HG03460 (cell line): ENCODE measurements at regions not wholly inside any gene's neighbourhood (a gene's known extent, or its start where the extent isn't known, plus 50 kb on each side); places are given as distances from the start of the nearest gene placed in this dataset.
"Not testable (repeated sequence)": the region's sequence is repeated elsewhere in the genome, so short reads cannot be mapped to it uniquely, and the experiment has no call there.

Experiments used
- ATAC-seq: cut with Tn5 transposase; IDR thresholded peaks from one replicate; pipeline ENCODE4 v1.9.1; 2021; ENCODE audit not compliant: unreplicated experiment

GRCh38 chr7:10648289-10648688, 325.4 kb upstream of the PHF14 start:
- no peak for ATAC-seq

DNA sequence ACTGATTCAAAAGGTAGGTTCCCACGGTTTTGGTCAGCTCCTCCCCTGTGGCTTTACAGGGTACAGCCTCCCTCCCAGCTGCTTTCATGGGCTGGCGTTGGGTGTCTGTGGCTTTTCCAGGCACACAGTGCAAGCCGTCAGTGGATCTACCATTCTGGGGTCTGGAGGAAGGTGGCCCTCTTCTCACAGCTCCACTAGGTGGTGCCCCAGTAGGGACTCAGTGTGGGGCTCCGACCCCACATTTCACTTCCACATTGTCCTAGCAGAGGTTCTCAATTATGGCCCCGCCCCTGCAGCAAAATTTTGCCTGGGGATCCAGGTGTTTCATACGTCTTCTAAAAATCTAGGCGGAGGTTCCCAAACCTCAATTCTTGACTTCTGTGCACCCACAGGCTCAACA, 324.6 kb upstream of the PHF14 start:
- not testable (repeated sequence) for ATAC-seq

DNA sequence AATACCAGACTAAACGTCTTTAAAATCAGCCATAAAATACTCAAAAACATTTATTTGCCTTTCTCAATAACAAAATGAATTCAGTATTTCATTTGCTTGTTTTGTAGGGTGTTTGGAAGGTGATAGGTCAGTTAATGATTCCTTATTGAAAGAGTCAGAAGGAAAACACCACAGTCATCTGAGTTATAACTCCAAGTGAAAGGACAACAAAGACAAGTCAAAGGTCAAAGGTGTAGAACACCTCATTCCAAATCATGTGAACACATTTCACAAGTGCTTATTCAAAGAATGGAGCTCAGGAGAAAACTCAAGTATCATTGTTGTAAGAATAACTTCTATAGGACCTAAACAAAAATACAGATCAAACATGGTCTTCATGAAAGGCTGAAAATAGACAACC, 318.6 kb upstream of the PHF14 start:
- no peak for ATAC-seq

DNA sequence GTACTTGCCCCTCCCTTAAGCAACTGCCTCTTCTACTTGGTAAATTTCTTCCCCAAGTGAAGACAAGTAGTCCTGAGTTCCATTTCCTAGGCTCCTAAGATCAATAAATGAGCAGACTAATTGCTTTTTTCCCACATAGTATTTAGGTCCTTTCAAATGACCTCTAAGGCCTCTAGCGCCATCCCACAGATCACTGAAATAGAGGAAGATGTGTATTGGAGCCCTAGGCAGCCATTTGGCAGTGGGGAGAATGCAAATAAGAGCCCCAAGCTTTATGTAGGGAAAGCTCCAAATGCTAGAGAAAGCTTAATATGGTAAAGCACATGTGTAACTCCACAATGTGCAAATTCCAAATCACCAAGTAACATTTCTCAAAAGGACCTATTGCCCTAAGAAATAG, 316.5 kb upstream of the PHF14 start:
- no peak for ATAC-seq

DNA sequence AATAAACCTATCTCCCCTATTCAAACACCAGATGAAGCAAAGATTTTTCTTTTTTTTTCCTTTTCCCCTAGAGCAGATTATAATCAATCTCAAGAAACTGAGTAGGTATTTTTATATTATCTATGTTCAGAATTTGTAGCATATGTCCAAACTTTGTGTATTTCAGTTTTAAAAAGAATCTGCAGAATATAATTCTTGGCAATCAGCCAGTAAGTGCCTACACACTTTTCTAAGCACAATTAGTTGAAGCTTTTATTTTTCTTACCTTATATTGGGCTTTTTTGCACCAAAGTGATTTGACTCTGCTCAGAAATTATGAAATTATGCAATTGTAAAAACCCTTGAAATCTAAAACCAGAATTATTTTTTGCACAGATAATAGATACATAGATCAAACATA, 315.8 kb upstream of the PHF14 start:
- no peak for ATAC-seq

- no peak for ATAC-seq
Measured at GRCh38 chr7:10662491-10662890, 311.2 kb upstream of the PHF14 start.

GRCh38 chr7:10662982-10663884, 310.4 kb upstream of the PHF14 start:
- ATAC-seq, result peak; percentile 50

DNA sequence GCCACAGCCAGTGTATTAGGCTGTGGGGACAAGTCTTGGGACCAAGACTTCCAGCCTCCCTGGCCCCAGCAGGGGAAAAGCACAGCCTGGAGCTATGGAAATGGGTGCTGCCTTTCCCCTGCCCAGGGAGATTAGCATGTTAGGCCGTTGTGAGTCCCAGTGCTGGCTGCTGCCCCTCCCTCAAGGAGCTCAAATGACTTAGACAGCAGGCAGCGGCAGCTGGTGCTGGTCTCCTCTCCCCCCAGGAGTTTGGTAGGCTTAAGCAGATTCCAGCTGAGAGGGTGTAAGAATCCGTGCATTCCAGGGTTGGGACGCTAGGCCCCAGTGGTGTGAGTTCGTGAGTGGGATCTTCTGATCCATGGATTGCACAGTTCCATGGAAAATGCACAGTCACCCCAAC, 301.5 kb upstream of the PHF14 start:
- no peak for ATAC-seq

GRCh38 chr7:10677211-10677610, 296.5 kb upstream of the PHF14 start:
- no peak for ATAC-seq

GRCh38 chr7:10677668-10678232, 295.9 kb upstream of the PHF14 start:
- no peak for ATAC-seq

GRCh38 chr7:10684606-10685005, 289.1 kb upstream of the PHF14 start:
- no peak for ATAC-seq

DNA sequence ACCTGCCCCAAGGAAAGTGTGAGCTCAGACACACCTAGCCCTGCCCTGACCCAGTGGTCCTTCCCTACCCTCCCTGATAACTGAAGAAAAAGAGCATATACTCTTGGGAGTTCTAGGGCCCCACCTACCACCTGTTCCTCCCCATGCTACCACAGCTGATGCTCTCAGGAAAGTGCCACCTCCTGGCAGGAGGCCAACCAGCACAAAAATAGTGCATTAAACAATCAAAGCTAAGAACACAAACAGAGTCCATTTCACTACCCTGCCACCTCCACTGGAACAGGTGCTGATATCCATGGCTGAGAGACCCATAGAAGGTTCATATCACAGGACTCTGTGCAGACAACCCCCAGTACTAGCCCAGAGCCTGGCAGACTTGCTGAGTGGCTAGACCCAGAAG, 288.6 kb upstream of the PHF14 start:
- ATAC-seq, result no peak

- ATAC-seq, result no peak
Measured at GRCh38 chr7:10688544-10688943, 285.1 kb upstream of the PHF14 start.

DNA sequence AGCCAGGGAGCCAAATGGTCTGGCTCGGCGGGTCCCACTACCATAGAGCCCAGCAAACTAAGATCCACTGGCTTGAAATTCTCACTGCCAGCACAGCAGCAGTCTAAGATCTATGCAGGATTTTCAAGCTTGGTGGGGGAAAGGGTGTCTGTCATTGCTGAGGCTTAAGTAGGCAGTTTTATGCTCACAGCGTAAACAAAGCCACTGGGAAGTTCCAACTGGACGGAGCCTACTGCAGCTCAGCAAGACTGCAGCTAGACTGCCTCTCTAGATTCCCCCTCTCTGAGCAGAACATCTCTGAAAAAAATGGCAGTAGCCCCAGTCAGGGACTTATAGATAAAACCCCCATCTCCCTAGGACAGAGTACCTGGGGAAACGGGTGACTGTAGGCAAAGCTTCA, 277.6 kb upstream of the PHF14 start:
- ATAC-seq, result no peak

DNA sequence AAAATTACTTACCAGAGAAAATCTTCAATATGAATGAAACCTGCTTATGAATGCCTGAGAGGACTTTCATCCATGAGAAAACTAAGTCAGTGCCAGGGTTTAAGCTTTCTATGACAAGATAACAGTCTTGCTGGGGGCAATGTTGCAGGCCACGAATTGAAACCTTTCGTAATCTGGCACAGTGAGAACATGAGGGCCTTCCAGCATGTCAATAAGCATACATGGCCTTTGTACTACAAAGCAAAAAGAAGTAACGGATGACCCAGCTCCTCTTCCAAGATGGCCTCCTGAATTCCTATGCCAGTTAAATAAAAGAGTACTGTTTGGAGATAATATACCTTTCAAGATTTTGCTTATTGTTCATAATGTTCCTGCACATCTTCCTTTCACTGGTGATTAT, 270.6 kb upstream of the PHF14 start:
- ATAC-seq, result no peak

DNA sequence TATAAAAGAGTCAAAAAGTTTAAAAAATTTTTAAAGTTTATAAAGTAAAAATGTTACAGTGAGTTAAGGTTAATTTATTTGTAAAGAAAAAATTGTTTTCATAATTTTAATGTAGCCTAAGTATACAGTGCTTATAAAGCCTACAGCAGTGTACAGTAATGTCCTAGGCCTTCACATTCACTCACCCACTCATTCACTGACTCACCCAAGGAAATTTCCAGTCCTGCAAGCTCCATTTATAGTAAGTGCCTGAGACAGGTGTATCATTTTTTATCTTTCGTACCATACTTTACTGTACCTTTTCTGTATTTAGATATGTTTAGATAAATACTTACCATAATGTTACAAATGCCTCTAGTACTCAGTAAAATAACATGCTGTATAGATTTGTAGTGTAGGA, 269.7 kb upstream of the PHF14 start:
- ATAC-seq, result no peak

DNA sequence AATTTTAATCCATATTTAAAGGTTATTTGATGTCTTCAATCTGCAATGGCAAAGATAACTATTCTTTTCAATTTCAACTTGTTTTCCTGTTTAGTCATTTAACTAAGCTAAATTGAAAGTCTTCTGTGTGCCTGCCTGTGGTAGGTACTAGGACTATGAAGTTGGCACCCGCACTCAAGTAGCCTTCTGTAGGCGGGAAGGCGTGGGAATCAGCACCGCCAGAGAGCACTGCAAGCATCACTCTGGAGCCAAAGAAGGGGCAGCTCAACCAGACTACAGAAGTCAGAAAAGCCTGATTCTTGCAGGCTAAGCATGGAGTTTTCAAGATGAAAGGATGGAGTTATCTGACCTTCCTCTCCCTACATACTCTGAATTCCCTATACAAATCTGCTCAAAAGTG, 269.0 kb upstream of the PHF14 start:
- ATAC-seq, result no peak

DNA sequence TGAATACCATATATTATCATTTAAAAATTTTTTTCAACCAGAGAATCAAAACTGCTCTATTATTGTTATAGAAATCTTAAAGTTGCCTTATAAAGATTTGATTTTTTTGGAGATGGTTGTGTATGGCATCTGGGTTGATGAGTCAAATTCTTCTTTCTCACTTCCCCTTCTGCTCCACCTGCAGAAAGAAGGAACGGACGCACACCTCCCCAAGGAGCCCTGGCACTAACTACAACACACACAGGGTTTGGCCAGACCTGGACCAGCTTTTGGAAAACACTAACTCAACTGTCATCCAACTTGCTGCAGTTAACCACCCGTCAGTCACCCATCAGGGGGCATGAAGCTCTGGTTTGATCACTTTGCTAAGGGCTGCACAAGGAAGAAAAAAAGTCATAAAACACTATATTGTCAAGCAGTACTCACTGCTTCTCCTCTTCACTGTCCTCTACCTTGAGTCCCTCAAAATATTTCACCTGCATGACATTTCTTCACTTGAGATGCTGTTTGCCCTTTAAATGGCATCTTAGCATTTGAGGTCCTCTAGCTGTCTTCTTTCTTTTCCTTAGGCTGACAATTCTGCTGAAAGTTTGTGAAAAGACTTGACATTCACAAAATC, 266.7 kb upstream of the PHF14 start:
- ATAC-seq, result peak; percentile 100

DNA sequence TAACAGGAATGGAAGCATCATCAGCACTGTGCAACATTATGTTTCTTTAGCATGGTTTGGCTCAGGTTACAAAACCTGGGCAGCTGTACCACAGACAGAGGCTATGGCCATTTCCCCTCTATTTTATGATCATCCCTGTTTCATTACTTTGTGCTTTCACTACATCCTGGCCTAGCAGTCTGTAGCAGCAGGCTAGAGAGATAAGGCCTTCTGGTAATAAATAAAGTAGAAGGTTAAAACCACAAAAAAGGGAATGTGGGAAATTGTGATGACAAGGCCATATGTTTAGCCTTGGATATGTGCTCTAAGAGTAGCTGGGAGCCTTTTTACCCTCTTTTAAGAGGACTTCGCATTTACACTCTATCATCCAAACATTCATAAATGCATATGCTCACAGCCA, 266.2 kb upstream of the PHF14 start:
- peak; percentile 24 for ATAC-seq

DNA sequence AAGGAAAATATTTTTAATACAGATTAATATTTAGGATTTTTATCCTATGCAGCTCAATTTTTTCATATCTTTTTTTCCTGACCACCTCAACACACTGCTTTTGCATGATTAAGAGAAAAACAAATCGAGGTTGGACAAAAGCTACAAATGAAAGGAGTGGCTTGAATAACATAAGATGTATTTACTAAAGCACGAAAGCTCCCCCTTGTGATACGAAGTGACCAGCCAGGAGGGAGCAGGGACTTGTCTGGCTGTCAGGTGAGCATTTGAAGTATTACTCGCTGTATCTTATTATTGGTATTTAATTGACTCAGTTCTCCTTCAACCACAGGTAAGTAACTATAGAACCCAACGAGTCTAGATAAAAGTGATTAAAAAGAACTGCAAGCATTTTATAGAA, 265.2 kb upstream of the PHF14 start:
- no peak for ATAC-seq

DNA sequence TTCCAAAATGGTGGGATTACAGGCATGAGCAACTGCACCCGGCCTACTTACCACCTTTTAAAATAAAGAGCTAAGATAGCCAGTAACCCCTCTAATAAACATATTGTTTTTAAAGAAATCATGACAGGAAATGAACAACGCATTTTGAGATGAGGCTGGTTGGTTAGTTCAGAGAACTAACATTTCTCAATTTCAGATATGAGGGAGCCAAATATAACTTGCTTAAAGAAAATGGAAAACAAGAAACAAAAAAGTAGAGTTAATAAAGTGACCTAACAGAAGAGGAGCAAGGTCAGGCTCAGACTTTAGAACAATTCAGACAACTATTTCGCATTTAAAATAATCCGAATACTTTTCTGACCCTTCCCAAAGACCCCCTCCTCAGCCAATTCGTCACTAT, 254.9 kb upstream of the PHF14 start:
- no peak for ATAC-seq

- ATAC-seq, result no peak
Measured at GRCh38 chr7:10720042-10720441, 253.6 kb upstream of the PHF14 start.
